GM19351 (cell line): ENCODE measurements at regions not wholly inside any gene's neighbourhood (a gene's known extent, or its start where the extent isn't known, plus 50 kb on each side); places are given as distances from the start of the nearest gene placed in this dataset.

Experiments used
- ATAC-seq: cut with Tn5 transposase; IDR thresholded peaks from one replicate; pipeline ENCODE4 v1.9.1; 2021; ENCODE audit warnings: mild to moderate bottlenecking, moderate library complexity; ENCODE audit not compliant: unreplicated experiment

DNA sequence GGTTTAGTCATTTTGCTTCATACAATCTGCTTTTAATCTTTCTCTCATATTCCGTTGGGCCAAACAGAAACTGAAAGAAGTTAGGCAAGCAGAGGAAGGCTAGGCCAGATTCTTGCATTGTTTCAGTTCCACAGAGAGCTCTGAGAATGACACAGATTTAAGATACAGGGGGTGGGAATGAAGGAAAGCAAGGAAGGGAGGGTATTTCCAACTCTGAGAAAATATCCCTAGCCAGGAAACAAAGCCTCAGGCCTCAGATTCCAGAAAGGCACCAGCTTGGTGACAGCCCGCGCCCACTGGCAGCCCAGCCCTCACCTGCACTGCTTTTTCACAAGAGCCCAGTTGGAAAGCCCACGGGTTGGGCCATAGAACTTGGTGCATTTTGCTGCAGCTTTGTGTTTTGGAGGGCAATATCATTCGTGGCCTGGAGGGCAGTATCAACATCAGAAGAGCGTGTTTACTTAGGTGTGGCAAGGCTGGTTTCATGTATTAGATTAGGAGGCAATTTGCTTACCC lies 63.5 kb downstream of the ENC1 start:
- peak; percentile 70 for ATAC-seq

DNA sequence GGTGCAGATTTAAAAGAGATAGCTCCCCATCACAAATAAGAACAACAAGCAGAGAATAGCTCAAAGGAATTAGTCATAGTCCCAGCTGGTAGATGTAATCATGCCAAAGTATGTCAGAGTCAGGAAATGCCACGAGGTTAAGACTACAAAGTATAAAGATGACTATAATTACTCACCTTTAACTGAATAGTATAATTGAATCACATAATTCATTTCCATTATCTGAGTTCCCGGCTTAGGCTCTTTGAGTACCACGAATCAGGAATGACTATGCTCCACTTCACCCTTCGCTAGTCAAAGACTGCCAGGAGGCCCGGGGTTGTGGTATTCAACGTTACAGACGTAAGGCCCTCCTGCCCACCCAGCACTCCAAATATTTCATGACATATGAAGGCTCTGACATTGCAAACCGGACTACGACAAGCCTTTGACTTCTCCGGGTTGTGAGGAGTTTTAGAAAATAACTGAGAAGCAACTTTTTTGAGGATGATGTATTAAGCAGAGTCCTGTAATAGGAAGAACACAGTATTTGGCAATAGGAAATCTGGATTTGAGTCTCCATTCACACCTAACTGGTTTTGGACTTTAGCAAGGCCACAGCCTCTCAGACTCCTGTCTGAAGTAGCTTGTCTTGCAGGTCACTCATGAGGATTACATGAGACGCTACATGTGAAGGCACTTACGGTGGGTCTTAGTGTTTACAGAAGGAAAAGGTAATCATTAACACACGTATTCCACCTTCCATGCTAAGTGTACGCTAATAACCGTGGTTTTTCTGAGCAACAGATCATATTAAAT lies 64.6 kb downstream of the ENC1 start:
- no peak for ATAC-seq

DNA sequence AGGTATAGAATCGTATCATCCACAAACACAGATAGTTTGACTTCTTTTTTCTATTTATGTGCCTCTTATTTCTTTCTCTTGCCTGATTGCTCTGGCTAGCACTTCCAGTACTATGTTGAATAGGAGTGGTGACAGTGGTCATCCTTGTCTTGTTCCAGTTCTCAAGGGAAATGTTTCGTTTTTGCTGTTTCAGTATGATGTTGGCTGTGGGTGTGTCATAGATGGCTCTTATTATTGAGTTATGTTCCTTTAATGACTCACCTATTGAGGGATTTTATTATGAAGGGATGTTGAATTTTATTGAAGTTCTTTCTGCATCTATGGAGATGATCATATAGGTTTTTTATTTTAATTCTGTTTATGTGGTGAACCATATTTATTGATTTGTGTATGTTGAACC lies 70.3 kb downstream of the ENC1 start:
- ATAC-seq, result no peak

DNA sequence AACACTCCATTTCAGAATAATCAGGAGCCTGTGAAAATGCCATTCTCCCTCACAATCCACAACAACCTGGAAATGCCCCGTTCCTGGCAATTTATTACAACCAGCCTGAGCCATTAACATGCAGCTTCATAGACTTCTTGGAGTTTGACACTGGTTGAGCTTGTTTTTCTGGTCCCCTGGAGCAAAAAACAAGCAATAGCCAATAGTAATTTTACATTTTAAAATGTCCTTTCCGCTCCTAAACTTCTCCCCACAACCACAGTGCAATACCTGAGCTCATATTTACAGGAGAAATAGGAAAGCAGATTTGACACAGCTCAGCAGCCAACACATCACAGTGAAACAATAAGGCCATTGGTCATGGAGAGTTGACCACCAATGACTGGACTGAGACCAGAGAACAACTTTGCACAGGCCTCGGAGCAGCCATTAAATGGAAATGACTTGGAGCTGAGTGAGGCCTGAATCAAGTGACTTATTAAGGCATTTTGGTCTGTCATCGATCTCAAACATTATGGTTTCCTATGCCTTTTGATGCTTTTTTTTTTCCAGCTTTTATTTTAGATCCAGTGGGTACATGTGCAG lies 73.0 kb downstream of the ENC1 start:
- ATAC-seq, result no peak

DNA sequence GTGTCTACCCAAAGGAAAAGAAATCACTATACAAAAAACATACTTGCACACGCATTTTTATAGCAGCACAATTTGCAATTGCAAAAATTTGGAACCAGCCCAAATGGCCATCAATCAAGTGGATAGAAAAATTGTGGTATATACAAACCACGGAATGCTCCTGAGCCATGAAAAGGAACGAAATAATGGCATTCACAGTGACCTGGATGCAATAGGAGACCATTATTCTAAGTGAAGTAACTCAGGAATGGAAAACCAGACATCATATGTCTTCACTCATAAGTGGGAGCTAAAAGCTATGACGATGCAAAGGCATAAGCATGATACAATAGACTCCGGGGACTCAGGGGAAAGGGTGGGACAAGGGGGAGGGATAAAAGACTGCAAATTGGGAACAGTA lies 78.4 kb downstream of the ENC1 start:
- ATAC-seq, result no peak

DNA sequence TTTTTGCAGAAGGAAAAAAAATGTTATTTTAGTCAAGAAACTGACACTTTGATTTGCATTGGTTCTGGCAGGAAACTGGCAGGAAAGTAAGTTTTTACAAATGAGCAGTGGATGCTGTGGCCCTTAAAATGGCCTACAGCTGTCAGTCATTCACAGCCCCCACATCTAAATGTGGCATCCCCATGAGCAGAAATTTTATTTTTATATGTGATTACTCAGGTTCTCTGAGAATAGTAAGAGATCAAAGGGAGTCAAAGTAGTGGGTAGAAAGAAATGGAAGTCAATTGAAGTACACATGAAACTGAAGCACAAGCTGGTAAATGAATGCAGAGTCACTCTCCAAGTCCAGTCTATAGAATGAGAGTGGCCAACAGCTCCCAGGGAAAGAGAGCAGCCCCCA lies 80.3 kb downstream of the ENC1 start:
- no peak for ATAC-seq

DNA sequence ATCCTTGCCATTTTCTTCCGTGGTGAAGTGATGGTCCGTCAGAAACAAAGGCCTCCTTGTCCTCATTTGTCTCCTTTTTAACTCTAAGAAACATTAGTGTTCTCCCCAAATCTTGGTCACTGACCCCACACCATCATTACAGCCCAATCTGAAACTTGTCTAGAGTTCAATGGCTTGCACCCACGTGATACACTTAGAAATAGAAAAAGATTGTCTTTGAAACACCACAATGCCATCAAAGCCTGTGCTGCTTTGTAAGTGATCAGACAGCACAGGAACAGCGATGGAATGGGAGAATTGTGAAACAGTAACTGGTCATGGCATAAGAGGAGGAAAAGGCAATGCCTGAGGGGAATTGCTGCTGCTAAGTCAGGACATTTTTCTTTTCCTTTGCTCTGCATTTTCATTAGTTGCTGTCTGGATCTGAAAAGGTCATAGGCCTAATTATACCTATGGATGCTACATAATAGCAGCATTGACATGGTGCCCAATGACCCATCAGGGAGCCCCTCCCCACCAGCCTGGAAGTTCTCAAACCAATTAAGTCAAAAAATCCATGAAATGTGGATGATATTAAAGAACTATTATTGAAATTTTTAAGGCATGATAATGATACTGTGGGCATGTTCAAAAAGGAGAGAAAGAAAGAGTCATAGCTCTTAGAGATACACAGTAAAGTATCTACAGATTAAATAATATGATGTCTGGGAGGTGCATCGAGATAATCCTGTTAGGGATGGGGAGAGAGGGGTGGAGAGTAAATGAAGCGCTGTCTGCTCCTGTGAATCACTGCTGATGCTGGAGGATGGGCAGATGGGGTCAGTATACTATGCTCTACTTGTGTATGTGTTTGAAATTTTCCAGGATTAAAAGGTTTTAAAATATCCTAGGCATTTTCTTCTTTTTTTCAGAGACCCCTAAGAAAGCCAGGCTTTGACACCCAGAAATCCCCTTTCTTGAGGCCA lies 83.6 kb downstream of the ENC1 start:
- ATAC-seq, result no peak

DNA sequence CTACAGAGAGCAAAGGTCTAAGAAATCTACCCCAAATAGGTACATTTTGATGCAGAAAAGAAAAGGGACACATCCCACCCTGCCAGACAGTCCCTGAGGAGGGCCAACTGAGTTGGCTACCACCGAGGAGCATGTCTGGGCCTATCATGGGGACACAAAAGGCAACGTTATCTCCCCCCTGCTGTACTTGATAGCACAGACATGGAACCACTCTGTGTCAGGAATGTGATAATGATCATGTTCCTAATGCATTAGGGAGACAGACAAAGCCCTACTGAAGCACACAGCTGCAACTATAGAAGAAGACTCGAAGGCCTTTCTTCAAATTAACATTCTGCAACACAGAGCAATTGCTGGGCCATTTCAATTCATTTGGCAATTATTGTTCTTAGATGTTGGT lies 84.5 kb downstream of the ENC1 start:
- no peak for ATAC-seq

DNA sequence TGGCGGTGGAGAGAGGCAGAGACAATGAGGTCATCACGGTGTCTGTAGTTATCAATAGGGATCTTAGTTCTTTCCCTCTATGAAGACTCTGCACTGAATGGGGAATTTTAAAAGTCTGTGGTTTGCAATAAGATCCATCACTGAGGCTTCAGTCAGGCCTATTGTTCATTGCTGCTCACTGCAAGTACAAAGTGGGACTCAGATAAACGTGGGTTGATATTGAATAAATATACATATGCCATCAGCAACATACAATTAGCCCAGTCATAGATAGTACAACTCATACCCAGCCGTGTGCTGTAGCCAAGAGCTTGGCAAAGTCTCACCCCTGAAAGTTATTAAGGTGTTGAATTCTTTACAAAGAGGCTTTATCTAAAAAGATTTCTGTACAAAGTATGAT lies 88.4 kb downstream of the ENC1 start:
- ATAC-seq, result no peak

DNA sequence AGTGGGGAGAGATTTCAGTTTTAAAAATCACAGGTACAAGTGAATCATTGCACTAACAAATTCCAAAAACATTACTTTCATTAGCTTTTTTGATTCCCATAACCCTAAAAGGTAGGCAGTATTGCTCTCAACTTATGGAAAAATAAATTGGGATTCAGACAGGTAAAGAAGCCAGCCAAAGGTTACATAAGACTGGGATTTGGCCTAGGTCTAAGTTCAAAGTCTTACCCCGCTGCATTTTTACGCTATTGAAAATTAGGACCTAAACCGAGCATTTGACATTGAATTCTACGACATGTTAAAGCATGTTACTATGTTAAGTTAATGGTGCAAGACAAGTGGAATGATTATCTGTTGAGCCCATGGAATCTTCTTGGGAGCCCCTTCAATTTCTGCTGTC lies 89.6 kb downstream of the ENC1 start:
- no peak for ATAC-seq

DNA sequence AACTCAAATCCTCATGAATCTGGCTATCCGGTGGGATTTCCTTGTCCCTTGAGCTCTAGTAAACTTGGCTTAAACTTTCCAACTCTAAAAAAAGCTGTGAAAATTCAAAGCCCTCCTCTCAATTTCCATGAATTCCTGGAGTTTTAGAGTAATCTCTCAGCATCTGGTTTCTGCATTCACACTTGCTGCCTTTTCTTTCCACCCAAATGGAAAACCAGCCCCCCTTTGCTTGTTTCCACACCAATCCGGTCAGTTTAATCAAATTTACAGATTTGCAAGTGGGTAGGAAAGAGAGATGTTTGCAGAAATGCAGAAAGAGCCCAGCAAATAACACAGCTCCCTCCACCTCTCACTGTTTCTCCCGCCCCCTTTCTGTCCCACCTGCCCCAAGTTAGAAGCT lies 91.1 kb downstream of the ENC1 start:
- no peak for ATAC-seq

DNA sequence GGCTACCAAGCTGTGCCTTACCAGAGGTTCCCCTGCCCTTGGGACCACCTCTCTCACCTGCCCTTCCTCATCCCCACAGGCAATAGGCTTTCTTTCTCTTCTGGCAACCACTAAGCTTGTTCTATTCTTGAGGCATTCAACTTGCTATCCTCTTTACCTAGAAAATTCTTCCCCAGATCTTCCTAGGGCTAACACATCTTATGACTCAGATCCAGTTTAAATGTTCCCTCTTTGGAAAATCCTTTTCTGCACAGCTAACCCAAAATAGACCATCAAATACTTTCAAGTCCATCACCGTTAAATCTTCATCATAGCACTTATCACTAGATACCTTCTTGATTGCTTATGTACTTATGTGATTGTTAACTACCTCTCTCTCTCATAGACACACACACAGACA lies 93.7 kb downstream of the ENC1 start:
- ATAC-seq, result no peak

DNA sequence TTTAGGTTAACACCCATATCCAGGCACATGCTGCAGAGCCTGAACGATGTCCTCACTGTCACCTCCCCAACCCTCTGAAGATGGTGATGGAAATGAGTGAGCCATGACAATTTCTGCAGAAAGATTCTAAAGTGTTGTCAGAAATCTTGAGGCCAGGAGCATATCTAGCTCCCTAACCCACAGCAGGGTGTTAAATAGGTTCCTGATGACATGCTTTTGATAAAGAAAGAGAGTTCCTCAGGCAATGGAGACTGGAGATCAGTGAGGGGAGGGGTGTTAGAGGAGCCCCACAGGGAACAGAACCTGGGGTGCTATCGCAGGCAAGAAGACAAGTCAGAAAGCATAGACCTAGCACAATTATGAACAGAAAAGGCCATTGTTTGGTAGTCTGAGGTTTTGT lies 95.7 kb downstream of the ENC1 start:
- ATAC-seq, result no peak

DNA sequence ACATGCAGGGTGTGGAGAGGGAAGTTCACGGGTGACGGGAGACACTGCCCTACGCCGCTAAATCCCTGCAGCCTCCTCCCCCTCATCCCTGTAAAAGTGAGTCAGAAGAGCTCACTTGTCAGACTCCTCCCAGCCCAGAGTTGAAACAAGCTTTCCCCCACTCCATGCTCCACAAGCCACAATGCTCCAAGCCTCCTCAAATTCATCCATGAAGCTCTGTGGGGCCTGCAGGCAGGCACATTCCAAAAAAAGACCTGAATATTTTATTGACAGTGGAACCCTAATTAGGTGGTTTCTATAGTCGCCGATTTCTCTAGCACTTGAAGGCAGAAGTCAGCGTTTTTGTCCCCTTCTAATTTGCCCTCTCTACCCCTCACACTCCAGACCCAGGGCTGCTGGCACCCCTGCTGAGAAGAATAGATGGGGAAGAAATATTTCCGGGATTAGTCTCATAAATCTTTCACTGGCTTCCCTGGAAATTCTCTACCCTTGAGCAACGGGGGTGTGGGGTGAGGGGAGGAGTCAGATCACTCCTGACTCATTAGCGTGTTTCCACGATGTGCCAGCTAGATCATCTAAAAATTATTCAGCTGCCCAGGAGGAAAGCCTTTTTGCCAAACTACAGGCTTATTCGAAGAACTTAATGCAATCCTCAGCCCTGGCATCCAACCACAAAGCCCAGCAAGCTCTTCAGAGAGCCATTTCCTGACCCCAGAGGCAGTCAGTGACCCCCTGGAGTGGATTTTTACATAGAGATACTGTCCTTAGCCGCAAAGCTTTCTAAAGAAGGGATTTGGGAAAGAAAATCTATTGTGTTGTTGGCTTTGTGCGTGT lies 97.1 kb downstream of the ENC1 start:
- ATAC-seq, result no peak

DNA sequence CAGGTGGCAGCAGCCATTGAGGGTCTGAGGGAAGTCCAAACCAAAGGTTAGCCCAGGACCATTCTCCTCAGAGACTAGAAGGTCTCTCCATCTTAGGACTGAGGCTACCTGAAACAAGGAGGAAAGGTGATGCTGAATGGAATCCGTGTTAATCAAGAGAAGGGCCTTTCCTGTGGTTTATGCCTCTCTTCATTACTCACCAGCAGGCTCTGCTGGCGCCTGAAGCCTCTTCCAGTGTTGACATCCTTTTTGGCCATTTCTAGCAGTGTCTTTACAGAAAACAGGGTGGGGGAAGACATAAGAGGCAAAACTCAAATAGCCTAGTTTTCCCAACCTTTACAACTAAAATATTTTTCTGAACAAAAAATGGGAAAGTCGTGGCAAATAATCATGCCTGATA lies 98.0 kb downstream of the ENC1 start:
- ATAC-seq, result no peak

DNA sequence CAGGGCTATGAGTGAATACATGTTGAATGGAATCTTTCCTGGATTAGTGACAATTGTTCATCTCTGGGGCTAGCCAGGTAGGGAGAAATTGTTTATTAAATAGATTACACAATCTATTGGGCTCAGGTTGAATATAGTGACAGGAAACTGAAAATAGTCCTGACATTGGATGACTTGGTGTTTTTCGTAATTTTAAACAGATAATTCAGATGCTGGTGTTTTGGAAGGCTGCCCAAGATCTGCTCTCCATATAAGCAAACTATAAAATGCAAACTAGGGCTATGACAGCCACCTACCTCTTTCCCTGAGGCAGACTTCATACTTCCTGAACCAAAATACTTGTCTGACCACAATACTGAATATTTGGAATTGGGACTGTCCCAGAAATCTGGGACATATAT lies 99.1 kb downstream of the ENC1 start:
- no peak for ATAC-seq

DNA sequence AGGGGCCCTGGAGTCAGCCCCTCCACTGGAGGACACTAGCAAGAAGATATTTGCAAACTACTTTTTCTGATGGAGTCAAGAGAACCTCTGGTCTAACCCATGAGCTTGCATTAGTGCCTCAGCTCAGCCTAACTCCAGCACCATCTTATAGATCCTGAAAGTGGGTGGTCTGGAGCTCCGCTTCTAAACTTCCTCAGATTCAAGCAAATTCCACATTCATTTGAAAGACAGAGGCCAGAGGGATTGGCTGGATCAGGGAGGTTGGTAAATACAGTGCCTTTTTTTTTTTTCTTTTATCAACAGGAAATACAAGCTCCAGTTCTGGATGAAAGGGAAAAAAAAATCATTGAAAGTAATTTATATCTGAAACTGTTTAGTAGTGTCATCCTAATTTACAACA lies 99.9 kb downstream of the ENC1 start:
- no peak for ATAC-seq

DNA sequence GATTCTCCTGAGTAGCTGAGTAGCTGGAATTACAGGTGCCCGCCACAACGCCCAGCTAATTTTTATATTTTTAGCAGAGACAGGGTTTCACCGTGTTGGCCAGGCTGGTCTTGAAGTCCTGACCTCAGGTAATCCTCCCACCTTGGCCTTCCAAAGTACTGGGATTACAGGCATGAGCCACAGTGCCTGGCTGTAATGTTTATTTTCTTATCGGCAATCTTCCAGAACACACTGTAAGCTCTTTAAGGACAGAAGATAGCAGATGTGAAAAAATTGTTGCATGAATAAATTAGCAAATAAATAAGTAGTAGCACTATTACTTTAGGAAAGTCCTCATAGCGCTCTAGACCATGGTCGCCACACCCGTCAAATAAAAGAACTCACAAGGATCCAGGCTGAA lies 100.5 kb downstream of the ENC1 start:
- no peak for ATAC-seq

DNA sequence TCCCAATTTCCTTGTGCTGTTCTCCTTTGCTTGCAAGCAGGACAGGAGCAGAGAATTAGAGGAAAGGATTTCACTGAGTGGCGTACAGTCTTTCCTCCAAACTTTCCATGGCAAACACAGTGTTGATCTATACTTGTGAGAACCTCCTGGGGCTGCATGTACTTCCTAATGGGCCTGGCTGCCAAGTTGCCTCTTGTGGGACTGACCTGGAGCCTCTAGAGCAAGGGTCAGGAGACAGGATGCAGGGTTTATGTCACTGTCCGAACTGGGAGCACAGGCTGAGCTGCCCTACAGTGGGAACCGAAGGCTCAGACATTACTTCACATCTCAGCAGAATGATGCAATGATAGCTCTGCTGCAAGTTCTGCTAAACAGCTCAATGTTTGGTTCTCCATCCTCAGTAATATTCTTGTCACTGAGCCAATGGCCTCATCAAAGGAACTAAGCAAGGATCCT lies 102.3 kb downstream of the ENC1 start:
- ATAC-seq, result no peak

DNA sequence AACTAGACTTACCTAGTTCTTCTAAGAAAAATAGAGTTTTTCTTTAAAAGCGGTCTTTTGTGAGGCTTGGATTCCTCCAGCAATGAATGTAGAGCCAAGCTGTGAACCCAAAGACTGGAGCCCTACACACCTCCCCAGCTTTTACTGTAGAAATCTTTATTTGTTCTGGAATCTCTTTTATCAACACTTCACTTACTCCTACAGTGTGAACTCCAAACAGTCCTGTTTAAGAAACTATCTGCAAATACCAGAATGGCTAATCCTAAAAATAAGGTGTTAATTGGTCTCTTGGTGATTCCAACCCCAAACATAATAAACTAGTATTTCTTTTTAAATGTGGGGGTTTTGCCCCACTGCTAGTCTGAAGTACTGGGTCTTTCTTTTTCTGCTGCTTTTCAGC lies 103.9 kb downstream of the ENC1 start:
- ATAC-seq, result no peak

DNA sequence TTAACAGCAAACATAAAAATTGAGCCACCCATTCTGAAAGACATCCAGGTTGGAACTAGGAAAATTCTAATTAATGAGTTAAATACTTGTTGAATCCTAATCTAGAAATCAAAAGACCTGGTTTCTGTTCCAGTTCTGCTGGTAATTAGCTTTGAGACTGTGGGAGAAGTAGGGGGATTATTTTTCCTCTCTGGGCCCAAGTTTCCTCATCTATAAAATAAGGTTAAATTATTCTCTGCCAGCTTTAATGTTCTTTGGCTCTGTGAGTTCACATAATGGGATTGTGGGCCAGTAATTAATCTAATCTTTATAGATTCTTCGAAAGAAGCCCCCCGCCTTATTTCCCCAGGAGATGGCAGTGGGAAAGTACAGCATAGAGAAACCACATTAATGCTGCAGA lies 104.6 kb downstream of the ENC1 start:
- ATAC-seq, result no peak
